ENCODE measurements at regions not wholly inside any gene's neighbourhood (a gene's known extent, or its start where the extent isn't known, plus 50 kb on each side); places are given as distances from the start of the nearest gene placed in this dataset.

DNA sequence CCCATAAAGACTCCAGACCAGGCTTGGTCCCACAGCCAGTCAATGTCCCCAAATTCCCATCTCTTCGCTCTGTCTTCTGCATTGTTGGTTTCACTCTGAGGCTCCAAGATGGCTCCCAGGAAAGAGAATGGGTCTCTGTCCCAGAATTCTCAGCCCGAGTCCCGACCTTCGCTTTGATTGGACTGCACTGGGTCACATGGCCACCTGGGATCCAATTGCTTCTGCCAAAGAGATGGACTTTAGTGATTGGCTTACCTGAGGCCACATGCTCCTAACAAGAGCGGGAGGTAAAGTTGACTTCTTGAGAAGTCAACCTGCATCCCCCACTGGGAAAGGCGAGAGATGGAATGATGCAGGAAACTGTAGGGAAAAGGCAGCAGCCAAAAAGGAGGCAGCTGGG is 104.7 kb upstream of the PMEPA1 start:
- no peak for TF ChIP-seq POLR2A (IDR thresholded peaks at IDR 0.05; ENCODE audit: low read depth, low read length)
- no peak for TF ChIP-seq POLR2AphosphoS5 (IDR thresholded peaks at IDR 0.05; ENCODE audit: low read depth, low read length)
- no peak for TF ChIP-seq TAF1 (IDR thresholded peaks at IDR 0.05; ENCODE audit: low read depth, low read length)
- no peak for TF ChIP-seq SPI1 (IDR thresholded peaks at IDR 0.05; ENCODE audit: low read depth, low read length)
- no peak for TF ChIP-seq POU2F2 (IDR thresholded peaks at IDR 0.05; ENCODE audit: low read depth, low read length)
- no peak for TF ChIP-seq PAX5 (IDR thresholded peaks at IDR 0.05; ENCODE audit: insufficient read depth, low read length, severe bottlenecking)

All from GM12891 (cell line).